ENCODE measurements at regions not wholly inside any gene's neighbourhood (a gene's known extent, or its start where the extent isn't known, plus 50 kb on each side); places are given as distances from the start of the nearest gene placed in this dataset.

GRCh38 chr10:47141349-47141748, 158.6 kb upstream of the GDF10 start:
- H4K20me1 ChIP-seq (ENCODE audit: control insufficient read depth, extremely low read depth, insufficient read depth, low read length), result no peaks in the 10 kb centered on the region
- dilution Hi-C loops (cut with MboI; ENCODE audit: extremely low pct_ligation_motif_present, low sequenced_read_pairs), result no loop called here
- TF ChIP-seq CTCF (optimal IDR thresholded peaks at IDR 0.05 in 1 of 3, IDR thresholded peaks at IDR 0.05 in 1 of 3, conservative IDR thresholded peaks at IDR 0.05 in 1 of 3; ENCODE audit: extremely low read depth in 1 of 3, insufficient read depth in 2 of 3, low read length in 3 of 3), result no peak
- FAIRE-seq, result no peak
- DNase-seq (ENCODE audit: low read depth, low spot score), result no peak
- H3K79me2 ChIP-seq (ENCODE audit: control insufficient read depth, insufficient read depth, low read length), result no peaks in the 10 kb centered on the region
- H3K4me3 ChIP-seq (ENCODE audit: control insufficient read depth in 2 of 3, extremely low read depth in 1 of 3, insufficient read depth in 2 of 3, low read depth in 1 of 3, low read length in 3 of 3), result no peak overlapping the region
- no peak overlapping the region for H3K27ac ChIP-seq (ENCODE audit: control insufficient read depth, insufficient read depth, low read length)
- H3K9me1 ChIP-seq (ENCODE audit: control insufficient read depth, extremely low read depth, insufficient read depth, low read length), result no peaks in the 10 kb centered on the region
- no peak overlapping the region for H3K4me2 ChIP-seq (ENCODE audit: control insufficient read depth, extremely low read depth, insufficient read depth, low read depth, low read length)
- H3K9ac ChIP-seq (ENCODE audit: control insufficient read depth, extremely low read depth, insufficient read depth, low read length), result no peak overlapping the region
- no peak overlapping the region for H2AFZ ChIP-seq (ENCODE audit: control insufficient read depth, low read length)
- peaks cover 4% of the 10 kb centered on the region for H3K4me1 ChIP-seq (ENCODE audit: control insufficient read depth, extremely low read depth, insufficient read depth, low read length)
- no peaks in the 10 kb centered on the region for H3K9me3 ChIP-seq (ENCODE audit: control insufficient read depth, low read depth, low read length)
- no peaks in the 10 kb centered on the region for H3K27me3 ChIP-seq (ENCODE audit: control insufficient read depth, extremely low read depth, insufficient read depth, low read length)
- no peaks in the 10 kb centered on the region for H3K36me3 ChIP-seq (ENCODE audit: control insufficient read depth in 2 of 2, extremely low read depth in 1 of 2, insufficient read depth in 2 of 2, low read length in 2 of 2)

GRCh38 chr10:47143072-47143471, 156.9 kb upstream of the GDF10 start:
- Histone ChIP-seq H3K27me3 (ENCODE audit: control insufficient read depth, extremely low read depth, insufficient read depth, low read length) (no peaks in the 10 kb centered on the region), H2AFZ (ENCODE audit: control insufficient read depth, low read length) (no peak overlapping the region), H3K79me2 (ENCODE audit: control insufficient read depth, insufficient read depth, low read length) (no peaks in the 10 kb centered on the region), H3K4me2 (ENCODE audit: control insufficient read depth, extremely low read depth, insufficient read depth, low read depth, low read length) (no peak overlapping the region), H3K27ac (ENCODE audit: control insufficient read depth, insufficient read depth, low read length) (no peak overlapping the region), H3K9me3 (ENCODE audit: control insufficient read depth, low read depth, low read length) (no peaks in the 10 kb centered on the region), H3K36me3 (ENCODE audit: control insufficient read depth in 2 of 2, extremely low read depth in 1 of 2, insufficient read depth in 2 of 2, low read length in 2 of 2) (no peaks in the 10 kb centered on the region), H3K4me1 (ENCODE audit: control insufficient read depth, extremely low read depth, insufficient read depth, low read length) (peaks cover 13% of the 10 kb centered on the region), H3K9me1 (ENCODE audit: control insufficient read depth, extremely low read depth, insufficient read depth, low read length) (no peaks in the 10 kb centered on the region), H3K9ac (ENCODE audit: control insufficient read depth, extremely low read depth, insufficient read depth, low read length) (no peak overlapping the region), H4K20me1 (ENCODE audit: control insufficient read depth, extremely low read depth, insufficient read depth, low read length) (no peaks in the 10 kb centered on the region), H3K4me3 (ENCODE audit: control insufficient read depth in 2 of 3, extremely low read depth in 1 of 3, insufficient read depth in 2 of 3, low read depth in 1 of 3, low read length in 3 of 3) (no peak overlapping the region)
- FAIRE-seq (no peak), DNase-seq (ENCODE audit: low read depth, low spot score) (no peak)
- TF ChIP-seq EZH2 (IDR thresholded peaks at IDR 0.05; ENCODE audit: low read length), result no peak
- no peak for TF ChIP-seq CTCF (optimal IDR thresholded peaks at IDR 0.05 in 1 of 3, IDR thresholded peaks at IDR 0.05 in 1 of 3, conservative IDR thresholded peaks at IDR 0.05 in 1 of 3; ENCODE audit: extremely low read depth in 1 of 3, insufficient read depth in 2 of 3, low read length in 3 of 3)
- dilution Hi-C loops (cut with MboI; ENCODE audit: extremely low pct_ligation_motif_present, low sequenced_read_pairs), result no loop called here
